HG02840 (cell line): ENCODE measurements at regions not wholly inside any gene's neighbourhood (a gene's known extent, or its start where the extent isn't known, plus 50 kb on each side); places are given as distances from the start of the nearest gene placed in this dataset.

ENCODE experiments used
- ATAC-seq: cut with Tn5 transposase; IDR thresholded peaks from one replicate; pipeline ENCODE4 v1.9.1; 2021; ENCODE audit warnings: mild to moderate bottlenecking, moderate library complexity, moderate number of reproducible peaks; ENCODE audit not compliant: unreplicated experiment, low FRiP score

GRCh38 chr9:106304401-106304920 lies 558.5 kb upstream of the ZNF462 start:
- no peak for ATAC-seq

- ATAC-seq, result no peak
These were observed 557.4 kb upstream of the ZNF462 start for GRCh38 chr9:106305428-106306133.

GRCh38 chr9:106307670-106308069 lies 555.3 kb upstream of the ZNF462 start:
- ATAC-seq, result no peak

GRCh38 chr9:106309925-106310324 lies 553.0 kb upstream of the ZNF462 start:
- no peak for ATAC-seq

GRCh38 chr9:106310782-106311181 lies 552.2 kb upstream of the ZNF462 start:
- no peak for ATAC-seq

- ATAC-seq, result no peak
These were observed 550.1 kb upstream of the ZNF462 start for GRCh38 chr9:106312906-106313305.

- no peak for ATAC-seq
These were observed 548.5 kb upstream of the ZNF462 start for GRCh38 chr9:106314476-106314875.

- ATAC-seq, result no peak
These were observed 541.4 kb upstream of the ZNF462 start for GRCh38 chr9:106321394-106322180.

- no peak for ATAC-seq
These were observed 540.2 kb upstream of the ZNF462 start for GRCh38 chr9:106322706-106323245.

GRCh38 chr9:106324053-106324585 lies 538.8 kb upstream of the ZNF462 start:
- no peak for ATAC-seq

GRCh38 chr9:106324591-106325280 lies 538.2 kb upstream of the ZNF462 start:
- no peak for ATAC-seq

GRCh38 chr9:106326493-106326892 lies 536.5 kb upstream of the ZNF462 start:
- ATAC-seq, result no peak

GRCh38 chr9:106333481-106333880 lies 529.5 kb upstream of the ZNF462 start:
- no peak for ATAC-seq

GRCh38 chr9:106334081-106334480 lies 528.9 kb upstream of the ZNF462 start:
- ATAC-seq, result no peak

GRCh38 chr9:106339882-106340281 lies 523.1 kb upstream of the ZNF462 start:
- no peak for ATAC-seq

GRCh38 chr9:106350777-106351176 lies 512.2 kb upstream of the ZNF462 start:
- no peak for ATAC-seq

GRCh38 chr9:106356924-106357323 lies 506.0 kb upstream of the ZNF462 start:
- no peak for ATAC-seq

- no peak for ATAC-seq
These were observed 504.6 kb upstream of the ZNF462 start for GRCh38 chr9:106358331-106358730.

- no peak for ATAC-seq
These were observed 486.3 kb upstream of the ZNF462 start for GRCh38 chr9:106376689-106377088.

GRCh38 chr9:106383072-106383471 lies 479.9 kb upstream of the ZNF462 start:
- ATAC-seq, result no peak

GRCh38 chr9:106387965-106388364 lies 475.0 kb upstream of the ZNF462 start:
- no peak for ATAC-seq
